GM23338 (cell line): ENCODE measurements at regions not wholly inside any gene's neighbourhood (a gene's known extent, or its start where the extent isn't known, plus 50 kb on each side); places are given as distances from the start of the nearest gene placed in this dataset.

Experiments
- CREB1 ChIP-seq: fragments of 250-450 bp; sonication (Bioruptor Pico); IDR thresholded peaks from 2 replicates; pipeline ENCODE4 v1.5.0; 2020; ENCODE audit warnings: low read depth, mild to moderate bottlenecking, moderate library complexity
- EZH2 ChIP-seq: fragments of 200-600 bp; sonication (generic); IDR thresholded peaks from one replicate; pipeline ENCODE4 v1.8.0; 2017; ENCODE audit warnings: antibody characterized with exemption, mild to moderate bottlenecking, low read depth; ENCODE audit not compliant: unreplicated experiment
- EZH2phosphoT487 ChIP-seq: fragments of 200-600 bp; sonication (generic); IDR thresholded peaks from one replicate; pipeline ENCODE4 v1.8.1; 2018; ENCODE audit warnings: antibody characterized with exemption; ENCODE audit not compliant: unreplicated experiment
- POLR2AphosphoS5 ChIP-seq: IDR thresholded peaks from 2 replicates; pipeline ENCODE4 v1.6.1; 2016; ENCODE audit warnings: antibody characterized with exemption, low read depth
- STAT1 ChIP-seq: IDR thresholded peaks from one replicate; pipeline ENCODE4 v1.6.1; 2016; ENCODE audit warnings: antibody characterized with exemption; ENCODE audit not compliant: unreplicated experiment
- ZNF114 ChIP-seq: fragments of 250-450 bp; sonication (Bioruptor Pico); IDR thresholded peaks from 2 replicates; pipeline ENCODE4 v1.5.0; 2020; ENCODE audit warnings: mild to moderate bottlenecking, moderate library complexity
- TF ChIP-seq, protein P1 (sequence below), 2 experiments: fragments of 200-600 bp in 1 of 2; sonication (generic) in 1 of 2; conservative IDR thresholded peaks; 2 replicates each; pipeline versions ENCODE4 v1.5.1 to v1.6.1; 2016 to 2017; ENCODE audit warnings: antibody characterized with exemption in 2 of 2, low read depth in 2 of 2, mild to moderate bottlenecking in 2 of 2, moderate library complexity in 1 of 2
- TF ChIP-seq, protein P2 (sequence below): IDR thresholded peaks from one replicate; pipeline ENCODE4 v1.6.1; 2018; ENCODE audit warnings: antibody characterized with exemption; ENCODE audit not compliant: unreplicated experiment
- TF ChIP-seq, protein P3 (sequence below): IDR thresholded peaks from 2 replicates; pipeline ENCODE4 v1.6.1; 2016; ENCODE audit warnings: antibody characterized with exemption

GRCh38 chr2:185952100-185952499 is 213.5 kb downstream of the FSIP2 start:
- TF ChIP-seq POLR2AphosphoS5 (no peak), STAT1 (no peak), EZH2phosphoT487 (no peak), EZH2 (no peak), CREB1 (CRISPR knock-in tag) (no peak), ZNF114 (CRISPR knock-in tag) (no peak)
- TF ChIP-seq, protein P1, sequence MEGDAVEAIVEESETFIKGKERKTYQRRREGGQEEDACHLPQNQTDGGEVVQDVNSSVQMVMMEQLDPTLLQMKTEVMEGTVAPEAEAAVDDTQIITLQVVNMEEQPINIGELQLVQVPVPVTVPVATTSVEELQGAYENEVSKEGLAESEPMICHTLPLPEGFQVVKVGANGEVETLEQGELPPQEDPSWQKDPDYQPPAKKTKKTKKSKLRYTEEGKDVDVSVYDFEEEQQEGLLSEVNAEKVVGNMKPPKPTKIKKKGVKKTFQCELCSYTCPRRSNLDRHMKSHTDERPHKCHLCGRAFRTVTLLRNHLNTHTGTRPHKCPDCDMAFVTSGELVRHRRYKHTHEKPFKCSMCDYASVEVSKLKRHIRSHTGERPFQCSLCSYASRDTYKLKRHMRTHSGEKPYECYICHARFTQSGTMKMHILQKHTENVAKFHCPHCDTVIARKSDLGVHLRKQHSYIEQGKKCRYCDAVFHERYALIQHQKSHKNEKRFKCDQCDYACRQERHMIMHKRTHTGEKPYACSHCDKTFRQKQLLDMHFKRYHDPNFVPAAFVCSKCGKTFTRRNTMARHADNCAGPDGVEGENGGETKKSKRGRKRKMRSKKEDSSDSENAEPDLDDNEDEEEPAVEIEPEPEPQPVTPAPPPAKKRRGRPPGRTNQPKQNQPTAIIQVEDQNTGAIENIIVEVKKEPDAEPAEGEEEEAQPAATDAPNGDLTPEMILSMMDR (conservative IDR thresholded peaks at IDR 0.05; ENCODE audit: low read depth in 2 of 2), result no peak
- TF ChIP-seq, protein P2, sequence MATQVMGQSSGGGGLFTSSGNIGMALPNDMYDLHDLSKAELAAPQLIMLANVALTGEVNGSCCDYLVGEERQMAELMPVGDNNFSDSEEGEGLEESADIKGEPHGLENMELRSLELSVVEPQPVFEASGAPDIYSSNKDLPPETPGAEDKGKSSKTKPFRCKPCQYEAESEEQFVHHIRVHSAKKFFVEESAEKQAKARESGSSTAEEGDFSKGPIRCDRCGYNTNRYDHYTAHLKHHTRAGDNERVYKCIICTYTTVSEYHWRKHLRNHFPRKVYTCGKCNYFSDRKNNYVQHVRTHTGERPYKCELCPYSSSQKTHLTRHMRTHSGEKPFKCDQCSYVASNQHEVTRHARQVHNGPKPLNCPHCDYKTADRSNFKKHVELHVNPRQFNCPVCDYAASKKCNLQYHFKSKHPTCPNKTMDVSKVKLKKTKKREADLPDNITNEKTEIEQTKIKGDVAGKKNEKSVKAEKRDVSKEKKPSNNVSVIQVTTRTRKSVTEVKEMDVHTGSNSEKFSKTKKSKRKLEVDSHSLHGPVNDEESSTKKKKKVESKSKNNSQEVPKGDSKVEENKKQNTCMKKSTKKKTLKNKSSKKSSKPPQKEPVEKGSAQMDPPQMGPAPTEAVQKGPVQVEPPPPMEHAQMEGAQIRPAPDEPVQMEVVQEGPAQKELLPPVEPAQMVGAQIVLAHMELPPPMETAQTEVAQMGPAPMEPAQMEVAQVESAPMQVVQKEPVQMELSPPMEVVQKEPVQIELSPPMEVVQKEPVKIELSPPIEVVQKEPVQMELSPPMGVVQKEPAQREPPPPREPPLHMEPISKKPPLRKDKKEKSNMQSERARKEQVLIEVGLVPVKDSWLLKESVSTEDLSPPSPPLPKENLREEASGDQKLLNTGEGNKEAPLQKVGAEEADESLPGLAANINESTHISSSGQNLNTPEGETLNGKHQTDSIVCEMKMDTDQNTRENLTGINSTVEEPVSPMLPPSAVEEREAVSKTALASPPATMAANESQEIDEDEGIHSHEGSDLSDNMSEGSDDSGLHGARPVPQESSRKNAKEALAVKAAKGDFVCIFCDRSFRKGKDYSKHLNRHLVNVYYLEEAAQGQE, result no peak
- TF ChIP-seq, protein P3, sequence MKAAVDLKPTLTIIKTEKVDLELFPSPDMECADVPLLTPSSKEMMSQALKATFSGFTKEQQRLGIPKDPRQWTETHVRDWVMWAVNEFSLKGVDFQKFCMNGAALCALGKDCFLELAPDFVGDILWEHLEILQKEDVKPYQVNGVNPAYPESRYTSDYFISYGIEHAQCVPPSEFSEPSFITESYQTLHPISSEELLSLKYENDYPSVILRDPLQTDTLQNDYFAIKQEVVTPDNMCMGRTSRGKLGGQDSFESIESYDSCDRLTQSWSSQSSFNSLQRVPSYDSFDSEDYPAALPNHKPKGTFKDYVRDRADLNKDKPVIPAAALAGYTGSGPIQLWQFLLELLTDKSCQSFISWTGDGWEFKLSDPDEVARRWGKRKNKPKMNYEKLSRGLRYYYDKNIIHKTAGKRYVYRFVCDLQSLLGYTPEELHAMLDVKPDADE, result no peak
